C4-2B (cell line): ENCODE measurements at regions not wholly inside any gene's neighbourhood (a gene's known extent, or its start where the extent isn't known, plus 50 kb on each side); places are given as distances from the start of the nearest gene placed in this dataset.

ENCODE experiments used
- CTCF ChIP-seq: fragments of 450-650 bp; conservative IDR thresholded peaks from 2 replicates; pipeline ENCODE4 v1.5.1; 2017; ENCODE audit warnings: mild to moderate bottlenecking
- ZFX ChIP-seq: fragments of 450-650 bp; IDR thresholded peaks from 2 replicates; pipeline ENCODE4 v1.6.1; 2017

GRCh38 chr3:181250714-181251113, 261.2 kb upstream of the DNAJC19 start:
- TF ChIP-seq CTCF (no peak), ZFX (no peak)
